ENCODE measurements at regions not wholly inside any gene's neighbourhood (a gene's known extent, or its start where the extent isn't known, plus 50 kb on each side); places are given as distances from the start of the nearest gene placed in this dataset.

- Histone ChIP-seq H3K27me3 (ENCODE audit: low read depth) (no peaks in the 10 kb centered on the region), H3K4me3 (no peak overlapping the region), H3K9me3 (replicated peaks) (no peaks in the 10 kb centered on the region), H3K27ac (replicated peaks) (no peak overlapping the region), H3K4me1 (no peaks in the 10 kb centered on the region), H3K36me3 (no peaks in the 10 kb centered on the region)
- intact Hi-C loops (cut with micrococcal nuclease), result no loop called here
- no peak for TF ChIP-seq CTCF (IDR thresholded peaks at IDR 0.05; ENCODE audit: borderline replicate concordance)
- no peak for DNase-seq
Observed at GRCh38 chr11:113556036-113556435, 80.8 kb upstream of the DRD2 start.

- no peak overlapping the region for H3K4me3 ChIP-seq
- intact Hi-C loops (cut with micrococcal nuclease), result no loop called here
- H3K9me3 ChIP-seq (replicated peaks), result no peaks in the 10 kb centered on the region
- no peaks in the 10 kb centered on the region for H3K27me3 ChIP-seq (ENCODE audit: low read depth)
- no peak for TF ChIP-seq CTCF (IDR thresholded peaks at IDR 0.05; ENCODE audit: borderline replicate concordance)
- no peaks in the 10 kb centered on the region for H3K4me1 ChIP-seq
- H3K36me3 ChIP-seq, result no peaks in the 10 kb centered on the region
- no peak overlapping the region for H3K27ac ChIP-seq (replicated peaks)
- no peak for DNase-seq
Observed at GRCh38 chr11:113555071-113555619, 79.9 kb upstream of the DRD2 start.

GRCh38 chr11:113554526-113554925, 79.3 kb upstream of the DRD2 start:
- intact Hi-C loops (cut with micrococcal nuclease), result no loop called here
- no peaks in the 10 kb centered on the region for H3K4me1 ChIP-seq
- no peak for TF ChIP-seq CTCF (IDR thresholded peaks at IDR 0.05; ENCODE audit: borderline replicate concordance)
- H3K9me3 ChIP-seq (replicated peaks), result no peaks in the 10 kb centered on the region
- H3K27me3 ChIP-seq (ENCODE audit: low read depth), result no peaks in the 10 kb centered on the region
- H3K4me3 ChIP-seq, result no peak overlapping the region
- H3K27ac ChIP-seq (replicated peaks), result no peak overlapping the region
- no peaks in the 10 kb centered on the region for H3K36me3 ChIP-seq
- no peak for DNase-seq

- Histone ChIP-seq H3K36me3 (no peaks in the 10 kb centered on the region), H3K4me3 (no peak overlapping the region), H3K27me3 (ENCODE audit: low read depth) (peaks cover 1% of the 10 kb centered on the region), H3K4me1 (no peaks in the 10 kb centered on the region), H3K27ac (replicated peaks) (no peak overlapping the region), H3K9me3 (replicated peaks) (no peaks in the 10 kb centered on the region)
- no peak for TF ChIP-seq CTCF (IDR thresholded peaks at IDR 0.05; ENCODE audit: borderline replicate concordance)
- intact Hi-C loops (cut with micrococcal nuclease), result no loop called here
- DNase-seq, result no peak
Observed at GRCh38 chr11:113553915-113554314, 78.7 kb upstream of the DRD2 start.

DNA sequence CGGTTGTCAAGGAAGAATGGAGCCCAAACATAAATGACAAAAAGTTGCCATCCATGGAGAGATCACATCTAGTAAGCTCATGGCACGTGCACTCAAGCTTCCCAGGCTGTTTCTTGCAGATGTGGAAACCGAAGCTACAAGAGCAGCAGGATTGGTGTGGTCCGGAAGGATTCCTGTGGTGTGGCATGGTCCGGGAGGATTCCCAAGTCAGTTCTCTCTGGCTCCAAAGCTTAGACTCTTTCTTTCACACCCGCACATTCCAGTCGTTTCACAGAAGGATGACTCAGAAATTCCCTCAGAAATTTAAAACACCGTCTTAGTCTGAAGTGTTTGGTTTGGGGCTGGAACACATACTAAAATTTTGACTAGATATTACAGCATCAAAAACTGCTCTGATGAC, 78.0 kb upstream of the DRD2 start:
- intact Hi-C loops (cut with micrococcal nuclease), result no loop called here
- H3K9me3 ChIP-seq (replicated peaks), result no peaks in the 10 kb centered on the region
- H3K27ac ChIP-seq (replicated peaks), result no peak overlapping the region
- no peak for DNase-seq
- no peaks in the 10 kb centered on the region for H3K36me3 ChIP-seq
- peaks cover 8% of the 10 kb centered on the region for H3K27me3 ChIP-seq (ENCODE audit: low read depth)
- no peak overlapping the region for H3K4me3 ChIP-seq
- no peak for TF ChIP-seq CTCF (IDR thresholded peaks at IDR 0.05; ENCODE audit: borderline replicate concordance)
- no peaks in the 10 kb centered on the region for H3K4me1 ChIP-seq

GRCh38 chr11:113552271-113552670, 77.1 kb upstream of the DRD2 start:
- Histone ChIP-seq H3K4me1 (no peaks in the 10 kb centered on the region), H3K9me3 (replicated peaks) (no peaks in the 10 kb centered on the region), H3K36me3 (no peaks in the 10 kb centered on the region), H3K4me3 (no peak overlapping the region), H3K27me3 (ENCODE audit: low read depth) (peaks cover 18% of the 10 kb centered on the region), H3K27ac (replicated peaks) (no peak overlapping the region)
- intact Hi-C loops (cut with micrococcal nuclease), result no loop called here
- no peak for DNase-seq
- TF ChIP-seq CTCF (IDR thresholded peaks at IDR 0.05; ENCODE audit: borderline replicate concordance), result no peak

All from left ventricle myocardium inferior (tissue), 1 donor.